ENCODE measurements at regions not wholly inside any gene's neighbourhood (a gene's known extent, or its start where the extent isn't known, plus 50 kb on each side); places are given as distances from the start of the nearest gene placed in this dataset.

DNA sequence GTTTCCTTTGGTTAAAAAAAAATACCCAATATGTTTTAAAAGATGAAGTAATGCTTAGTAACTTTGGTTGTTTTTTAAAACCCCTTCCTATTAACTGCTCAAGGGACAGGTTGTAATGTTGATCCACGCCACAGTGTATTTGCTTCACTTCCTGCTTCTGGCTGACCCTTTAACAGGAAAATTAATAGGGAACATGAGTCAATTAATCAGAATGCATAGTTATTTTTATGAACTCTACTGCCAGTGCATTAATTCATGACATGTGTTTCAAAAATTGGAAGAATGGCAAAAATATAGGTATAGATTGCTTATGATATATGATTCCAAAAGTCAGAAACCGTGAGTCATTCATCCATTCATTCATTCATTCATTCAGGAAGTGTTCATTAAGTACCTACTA, 204.8 kb downstream of the SETD4 start:
- CTCF ChIA-PET, result no interaction called here
- no peak for DNase-seq (ENCODE audit: low read depth, low spot score)
- POLR2A ChIA-PET, result no interaction called here
- no peak overlapping the region for H3K4me3 ChIP-seq (ENCODE audit: low read depth, low read length)
- TF ChIP-seq, protein P1, sequence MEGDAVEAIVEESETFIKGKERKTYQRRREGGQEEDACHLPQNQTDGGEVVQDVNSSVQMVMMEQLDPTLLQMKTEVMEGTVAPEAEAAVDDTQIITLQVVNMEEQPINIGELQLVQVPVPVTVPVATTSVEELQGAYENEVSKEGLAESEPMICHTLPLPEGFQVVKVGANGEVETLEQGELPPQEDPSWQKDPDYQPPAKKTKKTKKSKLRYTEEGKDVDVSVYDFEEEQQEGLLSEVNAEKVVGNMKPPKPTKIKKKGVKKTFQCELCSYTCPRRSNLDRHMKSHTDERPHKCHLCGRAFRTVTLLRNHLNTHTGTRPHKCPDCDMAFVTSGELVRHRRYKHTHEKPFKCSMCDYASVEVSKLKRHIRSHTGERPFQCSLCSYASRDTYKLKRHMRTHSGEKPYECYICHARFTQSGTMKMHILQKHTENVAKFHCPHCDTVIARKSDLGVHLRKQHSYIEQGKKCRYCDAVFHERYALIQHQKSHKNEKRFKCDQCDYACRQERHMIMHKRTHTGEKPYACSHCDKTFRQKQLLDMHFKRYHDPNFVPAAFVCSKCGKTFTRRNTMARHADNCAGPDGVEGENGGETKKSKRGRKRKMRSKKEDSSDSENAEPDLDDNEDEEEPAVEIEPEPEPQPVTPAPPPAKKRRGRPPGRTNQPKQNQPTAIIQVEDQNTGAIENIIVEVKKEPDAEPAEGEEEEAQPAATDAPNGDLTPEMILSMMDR (IDR thresholded peaks at IDR 0.05; ENCODE audit: insufficient read depth, low read length, missing control alignments), result no peak

DNA sequence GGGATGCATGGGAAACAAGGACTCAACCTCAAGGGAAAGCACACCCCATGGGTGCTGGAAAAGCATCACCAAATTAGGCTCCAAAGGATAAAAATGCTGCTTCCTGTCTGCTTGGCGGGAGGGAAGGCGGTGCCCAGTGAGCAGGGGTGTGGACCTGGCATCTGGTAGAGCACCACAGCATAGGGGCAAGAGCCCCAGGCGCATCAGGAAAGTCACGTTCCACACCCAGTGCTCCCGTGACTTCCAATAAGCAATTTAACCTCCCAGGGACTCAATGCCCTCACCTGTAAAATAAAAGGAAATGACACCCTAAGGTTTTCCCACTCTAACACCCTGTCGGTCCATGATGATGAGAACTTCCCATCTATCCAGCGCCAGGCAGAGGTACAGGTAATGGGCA, 206.0 kb downstream of the SETD4 start:
- ChIA-PET POLR2A (no interaction called here), CTCF (no interaction called here)
- H3K4me3 ChIP-seq (ENCODE audit: low read depth, low read length), result no peak overlapping the region
- TF ChIP-seq, protein P1 (IDR thresholded peaks at IDR 0.05; ENCODE audit: insufficient read depth, low read length, missing control alignments), result no peak
- DNase-seq (ENCODE audit: low read depth, low spot score), result no peak

DNA sequence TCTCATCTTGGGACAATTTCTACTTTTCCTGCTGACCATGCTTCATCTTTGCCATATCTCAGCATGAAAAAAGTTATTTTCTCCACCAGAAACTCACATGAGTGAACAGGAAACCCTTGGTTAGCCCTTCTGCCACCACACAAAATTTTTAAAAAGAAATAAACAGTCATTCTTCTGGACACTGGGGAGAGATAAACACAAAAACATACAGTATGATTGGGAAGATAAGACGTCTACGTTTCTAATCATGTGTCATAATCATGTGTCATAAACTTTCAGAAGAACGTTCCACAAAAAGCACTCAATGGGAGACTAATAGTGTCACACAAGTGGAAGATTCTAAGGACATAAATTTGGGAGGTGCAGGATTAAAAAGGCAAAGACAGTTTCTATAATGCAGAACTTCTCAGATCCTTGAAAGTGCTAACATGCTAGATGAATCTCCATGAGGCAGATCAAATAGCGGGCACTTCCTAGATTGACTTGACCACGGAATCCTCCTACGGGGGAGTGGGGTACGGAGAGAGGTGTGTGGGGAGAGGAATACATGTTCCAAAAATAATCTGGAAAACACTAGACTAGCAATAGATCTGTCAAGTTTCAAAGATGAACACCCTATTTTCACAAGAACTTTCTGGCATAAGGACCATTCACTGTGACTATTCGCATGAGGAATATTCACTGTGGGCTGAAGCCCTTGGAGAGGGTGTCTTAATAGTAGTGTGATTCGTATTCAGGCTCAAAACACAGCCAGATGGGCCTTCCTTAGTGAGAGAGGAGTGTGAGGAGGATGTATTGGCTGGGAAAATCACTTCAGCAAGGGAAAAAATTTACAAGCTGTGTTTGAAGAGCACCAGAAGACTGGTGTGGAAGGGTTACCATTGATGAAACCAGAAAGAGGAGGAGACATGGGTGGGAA, 206.7 kb downstream of the SETD4 start:
- TF ChIP-seq, protein P1 (IDR thresholded peaks at IDR 0.05; ENCODE audit: insufficient read depth, low read length, missing control alignments), result no peak
- DNase-seq (ENCODE audit: low read depth, low spot score), result no peak
- POLR2A ChIA-PET, result interaction anchor here (0.6 kb wide), 1 partner anchor 174 kb away, joined by 3 read pairs; no protein-coding TSS in a partner anchor
- H3K4me3 ChIP-seq (ENCODE audit: low read depth, low read length), result no peak overlapping the region
- CTCF ChIA-PET, result no interaction called here

DNA sequence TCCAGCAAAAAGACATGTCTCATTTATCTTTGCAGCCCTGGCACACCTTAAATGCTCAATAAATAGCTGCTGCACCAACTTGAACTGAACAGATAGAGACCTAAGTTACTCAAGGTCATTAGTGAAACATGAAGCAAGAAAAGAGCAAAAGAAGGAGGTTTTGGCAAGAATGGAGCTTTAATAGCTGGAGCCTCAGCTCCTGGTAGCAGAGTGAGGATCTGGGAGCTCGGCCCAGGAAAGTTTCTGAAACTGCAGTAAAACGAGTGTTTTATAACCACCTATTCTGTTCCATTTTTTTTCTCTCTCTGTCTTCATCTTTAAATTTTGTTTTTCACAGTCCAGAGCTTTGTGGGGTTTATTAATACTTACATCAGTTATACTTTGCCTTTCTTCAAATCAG, 207.5 kb downstream of the SETD4 start:
- CTCF ChIA-PET, result interaction anchor here (1.2 kb wide), 1 partner anchor 81 kb away, joined by 3 read pairs; no protein-coding TSS in a partner anchor
- H3K4me3 ChIP-seq (ENCODE audit: low read depth, low read length), result no peak overlapping the region
- POLR2A ChIA-PET, result interaction anchor here (0.6 kb wide), 1 partner anchor 174 kb away, joined by 3 read pairs; no protein-coding TSS in a partner anchor
- no peak for DNase-seq (ENCODE audit: low read depth, low spot score)
- TF ChIP-seq, protein P1 (IDR thresholded peaks at IDR 0.05; ENCODE audit: insufficient read depth, low read length, missing control alignments), result no peak

DNA sequence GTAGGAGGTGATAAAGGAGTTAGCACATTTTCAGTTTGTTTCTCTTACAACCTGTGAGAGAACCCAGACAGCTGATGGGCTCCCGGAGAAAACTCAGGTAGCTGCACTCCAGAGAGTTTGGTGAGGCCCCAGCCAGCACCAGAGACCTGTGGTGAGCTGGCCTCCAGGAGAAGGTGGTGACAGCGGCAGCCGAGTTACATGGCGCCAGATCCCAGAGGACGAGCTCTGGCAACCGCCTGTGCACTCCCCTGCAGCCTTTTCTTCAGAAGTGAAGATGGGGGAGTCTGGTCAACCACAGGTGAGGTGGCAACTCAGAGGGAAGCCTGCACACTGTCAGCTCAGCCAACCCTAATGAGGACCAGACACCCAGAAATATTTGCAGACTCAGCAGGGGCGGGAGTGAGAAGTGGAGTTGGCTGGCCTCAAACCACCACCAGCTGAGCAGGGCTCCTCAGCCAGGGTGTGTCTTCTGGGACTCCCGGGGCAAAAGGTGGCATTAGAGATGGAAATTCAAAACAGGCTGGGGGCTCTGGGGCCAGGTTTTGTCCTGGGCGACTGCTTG, 209.7 kb downstream of the SETD4 start:
- TF ChIP-seq, protein P1 (IDR thresholded peaks at IDR 0.05; ENCODE audit: insufficient read depth, low read length, missing control alignments), result no peak
- CTCF ChIA-PET, result interaction anchor here (0.7 to 3.5 kb wide), 10 partner anchors 9 to 1158 kb away, joined by 3 to 34 read pairs (median 4); no protein-coding TSS in a partner anchor
- DNase-seq (ENCODE audit: low read depth, low spot score), result no peak
- POLR2A ChIA-PET, result no interaction called here
- H3K4me3 ChIP-seq (ENCODE audit: low read depth, low read length), result no peak overlapping the region

DNA sequence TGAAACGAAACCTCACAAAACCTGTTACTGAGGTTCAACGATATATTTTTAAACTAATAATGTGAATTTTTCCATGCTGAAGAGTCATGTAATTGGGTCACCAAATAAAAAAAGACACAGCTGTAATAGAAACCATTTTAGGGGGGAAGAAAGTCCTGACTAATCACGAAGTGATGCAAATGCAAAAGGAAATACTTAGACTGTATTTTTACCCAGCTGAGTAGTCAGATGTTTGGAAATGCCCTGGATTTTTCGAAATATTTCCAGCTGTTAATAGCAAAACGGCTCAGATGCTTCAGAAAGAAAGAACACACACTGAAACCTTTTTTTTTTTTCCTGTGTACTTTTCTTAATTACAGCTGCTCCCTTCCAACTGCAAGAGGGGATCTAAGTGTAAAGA, 210.3 kb downstream of the SETD4 start:
- ChIA-PET CTCF (interaction anchor here (0.6 to 3.5 kb wide), 10 partner anchors 9 to 1157 kb away, joined by 3 to 34 read pairs (median 4); no protein-coding TSS in a partner anchor), POLR2A (interaction anchor here (0.7 kb wide), 1 partner anchor 12 kb away, joined by 3 read pairs; no protein-coding TSS in a partner anchor)
- TF ChIP-seq, protein P1 (IDR thresholded peaks at IDR 0.05; ENCODE audit: insufficient read depth, low read length, missing control alignments), result no peak
- H3K4me3 ChIP-seq (ENCODE audit: low read depth, low read length), result no peak overlapping the region
- peak; percentile 38 for DNase-seq (ENCODE audit: low read depth, low spot score)

All from AG04449 (cell line).